VCaP (cell line): ENCODE measurements at regions not wholly inside any gene's neighbourhood (a gene's known extent, or its start where the extent isn't known, plus 50 kb on each side); places are given as distances from the start of the nearest gene placed in this dataset.

Experiments used
- H3K27ac ChIP-seq: fragments of 450-650 bp; 2 replicates; pipeline ENCODE4 v1.5.1; 2017
- TF ChIP-seq, protein P1 (sequence below): fragments of 450-650 bp; conservative IDR thresholded peaks from 2 replicates; pipeline ENCODE4 v1.5.1; 2017; ENCODE audit warnings: mild to moderate bottlenecking, moderate library complexity

DNA sequence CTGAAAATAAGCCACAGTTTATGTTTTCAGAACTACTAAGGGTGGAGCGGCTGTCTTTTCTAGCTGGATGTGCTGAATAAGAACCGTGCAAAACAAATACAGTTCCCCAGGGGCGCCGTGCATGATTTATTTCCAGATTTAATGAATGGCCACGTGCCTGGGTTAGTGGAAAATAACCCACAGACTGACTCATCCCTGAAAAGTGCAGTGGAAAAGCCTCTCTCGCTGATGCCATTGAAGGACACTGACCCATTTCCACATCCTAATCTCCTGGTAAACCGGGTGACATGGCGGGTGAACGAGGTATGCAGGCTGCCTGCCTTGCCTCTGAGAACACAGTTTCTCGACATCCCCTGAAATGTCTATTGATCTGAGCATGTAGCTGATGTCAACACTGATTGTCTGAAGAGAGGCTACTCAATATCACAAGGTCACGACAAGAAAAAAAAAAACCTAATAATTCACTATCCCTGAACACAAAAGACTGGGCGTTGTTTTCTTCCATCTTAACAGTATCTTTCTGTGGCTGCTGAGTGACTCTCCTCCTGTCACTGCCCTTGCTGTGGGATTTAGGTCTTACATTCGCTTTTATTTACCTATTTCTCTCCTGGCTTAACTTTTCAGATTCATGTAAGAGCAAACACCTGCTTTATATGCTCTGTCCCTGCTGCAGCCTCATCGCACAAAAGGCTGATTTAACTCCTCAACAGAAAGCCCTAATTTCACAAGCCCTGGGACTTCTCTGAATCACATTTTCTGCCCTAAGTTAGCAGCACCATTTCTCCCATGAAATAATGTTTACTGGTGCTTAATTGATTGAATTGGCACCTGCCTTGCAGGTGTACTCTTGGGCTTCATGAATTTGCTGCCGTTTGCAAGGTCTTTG, 76.9 kb upstream of the SCOC start:
- H3K27ac ChIP-seq, result peak overlapping the region; percentile 57
- TF ChIP-seq, protein P1, sequence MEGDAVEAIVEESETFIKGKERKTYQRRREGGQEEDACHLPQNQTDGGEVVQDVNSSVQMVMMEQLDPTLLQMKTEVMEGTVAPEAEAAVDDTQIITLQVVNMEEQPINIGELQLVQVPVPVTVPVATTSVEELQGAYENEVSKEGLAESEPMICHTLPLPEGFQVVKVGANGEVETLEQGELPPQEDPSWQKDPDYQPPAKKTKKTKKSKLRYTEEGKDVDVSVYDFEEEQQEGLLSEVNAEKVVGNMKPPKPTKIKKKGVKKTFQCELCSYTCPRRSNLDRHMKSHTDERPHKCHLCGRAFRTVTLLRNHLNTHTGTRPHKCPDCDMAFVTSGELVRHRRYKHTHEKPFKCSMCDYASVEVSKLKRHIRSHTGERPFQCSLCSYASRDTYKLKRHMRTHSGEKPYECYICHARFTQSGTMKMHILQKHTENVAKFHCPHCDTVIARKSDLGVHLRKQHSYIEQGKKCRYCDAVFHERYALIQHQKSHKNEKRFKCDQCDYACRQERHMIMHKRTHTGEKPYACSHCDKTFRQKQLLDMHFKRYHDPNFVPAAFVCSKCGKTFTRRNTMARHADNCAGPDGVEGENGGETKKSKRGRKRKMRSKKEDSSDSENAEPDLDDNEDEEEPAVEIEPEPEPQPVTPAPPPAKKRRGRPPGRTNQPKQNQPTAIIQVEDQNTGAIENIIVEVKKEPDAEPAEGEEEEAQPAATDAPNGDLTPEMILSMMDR, result no peak

DNA sequence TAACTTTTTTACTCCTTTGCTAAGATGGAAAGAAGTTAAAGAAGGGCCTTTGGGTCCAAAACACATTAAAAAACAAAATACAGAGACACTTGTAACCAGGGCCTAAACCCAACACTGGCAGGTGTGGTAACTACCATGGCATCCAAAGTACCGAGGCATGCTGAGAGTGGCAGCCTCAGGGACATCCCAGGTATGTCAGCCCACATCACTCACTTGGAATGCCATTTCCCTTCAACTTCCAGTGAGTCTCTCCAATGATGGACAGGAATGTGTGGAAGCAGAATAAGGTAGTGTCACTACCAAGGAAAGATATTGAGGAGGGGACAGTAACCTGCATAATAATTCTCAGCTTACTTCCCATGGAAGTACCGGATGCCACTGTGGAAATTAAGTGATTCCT, 79.5 kb upstream of the SCOC start:
- no peak overlapping the region for H3K27ac ChIP-seq
- TF ChIP-seq, protein P1, result no peak

DNA sequence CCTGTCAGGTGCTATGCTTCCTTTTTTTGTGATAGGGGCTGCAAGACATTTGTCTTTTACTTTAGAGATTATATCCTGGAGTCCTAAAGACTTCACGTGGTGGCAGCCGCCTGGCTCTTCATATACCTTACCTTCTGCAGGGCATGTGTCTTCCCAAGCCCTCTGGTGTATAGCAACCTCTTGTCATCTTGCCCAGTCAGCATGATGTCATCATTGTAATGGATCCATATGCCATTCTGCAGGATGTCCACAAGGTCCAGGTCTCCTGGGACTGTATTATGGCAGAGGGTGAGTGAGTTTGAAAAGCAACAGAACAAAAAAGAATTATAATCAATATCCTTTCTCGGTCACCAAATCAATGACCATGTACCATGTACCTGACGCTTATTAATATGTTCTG, 82.2 kb upstream of the SCOC start:
- H3K27ac ChIP-seq, result no peak overlapping the region
- TF ChIP-seq, protein P1, result no peak

DNA sequence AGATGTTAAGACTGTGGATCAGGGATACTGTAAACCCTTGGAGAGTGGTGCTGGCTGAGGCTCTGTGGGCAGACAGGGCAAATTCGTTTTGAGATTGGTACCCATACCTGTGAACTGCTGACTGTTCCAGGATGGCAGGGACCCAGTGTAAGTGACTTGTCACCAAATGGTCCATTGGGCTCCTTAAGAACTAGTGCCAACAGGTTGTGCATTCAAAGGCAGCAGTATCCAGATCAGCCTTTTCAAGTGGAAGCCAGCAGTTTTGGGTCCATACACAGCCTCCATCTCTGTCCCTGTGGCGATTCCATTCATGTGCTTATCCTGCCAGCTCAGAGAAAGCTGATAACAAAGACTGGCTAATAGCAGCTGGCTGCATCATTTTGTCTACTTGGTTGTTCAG, 84.0 kb upstream of the SCOC start:
- no peak overlapping the region for H3K27ac ChIP-seq
- TF ChIP-seq, protein P1, result no peak

DNA sequence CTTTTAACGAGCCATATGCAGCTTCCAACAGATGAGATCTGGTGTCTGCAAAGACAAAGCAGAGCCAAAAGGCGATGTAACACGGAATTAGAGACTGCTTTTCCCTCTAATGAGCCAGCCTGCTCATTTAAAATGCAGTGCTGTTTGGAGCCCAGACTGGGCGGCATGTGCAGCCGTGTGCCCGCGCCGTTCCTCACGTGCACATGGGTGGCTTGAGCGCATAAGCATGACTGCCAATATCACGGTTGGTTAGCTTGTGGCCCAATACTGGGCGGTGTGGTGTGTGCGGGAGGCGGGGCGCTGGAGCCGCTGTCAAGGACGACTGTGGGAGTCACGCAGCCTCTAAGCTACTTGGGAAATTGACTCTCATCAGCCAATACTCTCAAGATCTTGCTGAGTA, 87.0 kb upstream of the SCOC start:
- TF ChIP-seq, protein P1, result no peak
- no peak overlapping the region for H3K27ac ChIP-seq

DNA sequence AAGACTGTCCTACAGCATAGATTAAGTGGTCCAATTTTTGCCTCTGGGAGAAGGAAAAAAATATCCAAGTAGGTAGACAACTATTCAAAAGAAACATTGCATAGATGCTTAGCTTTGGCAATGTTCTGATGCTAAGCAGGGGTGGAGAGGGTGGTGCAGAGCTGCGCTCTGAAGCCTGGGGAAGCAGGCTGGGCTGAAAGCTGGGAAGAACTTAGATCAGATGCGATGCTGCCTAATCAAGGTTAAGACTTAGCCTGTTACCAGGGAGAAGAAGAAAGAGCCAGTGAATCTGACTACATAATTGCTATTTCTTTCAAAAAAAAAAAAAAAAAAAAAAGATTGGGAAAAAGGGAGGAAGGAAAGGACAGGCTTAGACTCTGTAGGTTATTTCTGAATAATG, 89.0 kb upstream of the SCOC start:
- TF ChIP-seq, protein P1, result no peak
- no peak overlapping the region for H3K27ac ChIP-seq

DNA sequence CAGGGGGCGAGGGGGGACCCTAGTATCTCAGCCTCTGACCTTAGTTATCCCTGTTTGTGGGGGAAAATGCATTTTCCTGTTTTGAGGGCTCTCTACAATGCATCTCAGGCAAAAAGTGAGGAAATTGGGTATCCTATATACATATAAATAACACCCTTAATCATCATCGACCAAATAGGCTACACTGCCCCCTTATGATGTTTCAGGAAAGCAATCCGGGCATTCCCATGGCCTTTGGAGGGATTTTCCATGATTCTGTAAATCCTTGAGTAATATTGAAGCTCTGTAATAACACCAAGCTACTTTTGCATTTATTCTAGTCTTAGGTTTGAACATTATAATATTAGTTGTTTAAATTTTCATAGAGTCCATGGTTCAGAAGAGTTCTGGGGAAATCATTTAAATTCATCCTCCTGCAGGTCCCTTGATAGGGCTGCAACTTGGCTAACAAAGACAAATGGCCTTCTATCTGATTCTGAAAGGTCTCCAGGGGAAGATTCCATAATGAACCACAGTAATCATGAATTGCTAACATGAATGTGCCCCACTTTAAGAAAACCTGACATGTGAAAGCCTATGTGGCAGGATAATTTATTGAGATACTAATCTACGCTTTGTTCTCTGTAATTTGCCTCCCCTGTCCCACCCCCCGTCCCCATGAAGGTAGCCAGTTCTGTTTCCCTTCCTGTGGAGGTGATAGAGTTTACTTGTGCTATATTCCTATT, 91.5 kb upstream of the SCOC start:
- TF ChIP-seq, protein P1, result no peak
- H3K27ac ChIP-seq, result no peak overlapping the region
